Fibroblast of skin of scalp (primary cell): ENCODE measurements at regions not wholly inside any gene's neighbourhood (a gene's known extent, or its start where the extent isn't known, plus 50 kb on each side); places are given as distances from the start of the nearest gene placed in this dataset.

Experiments
- DNase-seq: peaks from one replicate; pipeline ENCODE4 v3.0.0-alpha.2; 2013

- DNase-seq, result peak; percentile 83
Observed at GRCh38 chr17:77396610-77397009, 255.8 kb downstream of the SEC14L1 start.

- DNase-seq, result no peak
Observed at GRCh38 chr17:77398274-77398673, 257.5 kb downstream of the SEC14L1 start.

GRCh38 chr17:77399319-77399957, 258.7 kb downstream of the SEC14L1 start:
- DNase-seq, result no peak

GRCh38 chr17:77400445-77400870, 259.7 kb downstream of the SEC14L1 start:
- DNase-seq, result peak; percentile 75

GRCh38 chr17:77402159-77402731, 261.5 kb downstream of the SEC14L1 start:
- DNase-seq, result no peak

- DNase-seq, result no peak
Observed at GRCh38 chr17:77403854-77404253, 263.1 kb downstream of the SEC14L1 start.

GRCh38 chr17:77404812-77405581, 264.2 kb downstream of the SEC14L1 start:
- DNase-seq, result peak; percentile 81

- DNase-seq, result peak; percentile 49
Observed at GRCh38 chr17:77405867-77406732, 265.3 kb downstream of the SEC14L1 start.

GRCh38 chr17:77407321-77408277, 266.8 kb downstream of the SEC14L1 start:
- peak; percentile 51 for DNase-seq

- DNase-seq, result no peak
Observed at GRCh38 chr17:77408284-77408683, 267.5 kb downstream of the SEC14L1 start.

- DNase-seq, result peak; percentile 87
Observed at GRCh38 chr17:77409282-77410161, 268.8 kb downstream of the SEC14L1 start.

- DNase-seq, result no peak
Observed at GRCh38 chr17:77410470-77410869, 269.7 kb downstream of the SEC14L1 start.

GRCh38 chr17:77414811-77415400, 274.1 kb downstream of the SEC14L1 start:
- DNase-seq, result no peak

- DNase-seq, result no peak
Observed at GRCh38 chr17:77416105-77416713, 275.4 kb downstream of the SEC14L1 start.

GRCh38 chr17:77417575-77417974, 276.8 kb downstream of the SEC14L1 start:
- no peak for DNase-seq

GRCh38 chr17:77418609-77419008, 277.8 kb downstream of the SEC14L1 start:
- DNase-seq, result no peak

GRCh38 chr17:77419095-77419494, 278.3 kb downstream of the SEC14L1 start:
- DNase-seq, result no peak

GRCh38 chr17:77419547-77420094, 278.9 kb downstream of the SEC14L1 start:
- no peak for DNase-seq

- DNase-seq, result no peak
Observed at GRCh38 chr17:77420095-77420803, 279.5 kb downstream of the SEC14L1 start.
